K562 (cell line): ENCODE measurements at regions not wholly inside any gene's neighbourhood (a gene's known extent, or its start where the extent isn't known, plus 50 kb on each side); places are given as distances from the start of the nearest gene placed in this dataset.

Experiments used
- BCLAF1 ChIP-seq, 2 experiments: fragments of 450-650 bp in 1 of 2; IDR thresholded peaks; 2 replicates each; pipeline ENCODE4 v1.6.1; 2011 to 2017; ENCODE audit warnings: low read depth in 2 of 2, antibody characterized with exemption in 1 of 2, borderline replicate concordance in 1 of 2, low read length in 1 of 2, mild to moderate bottlenecking in 1 of 2, mixed read lengths in 1 of 2; ENCODE audit not compliant: control insufficient read depth in 1 of 2
- BHLHE40 ChIP-seq: IDR thresholded peaks from 2 replicates; pipeline ENCODE4 v1.6.1; 2011; ENCODE audit warnings: low read length, improper control_type of control experiment
- CREB3L1 ChIP-seq: fragments of 450-650 bp; IDR thresholded peaks from 2 replicates; pipeline ENCODE4 v1.6.1; 2014; ENCODE audit warnings: low read depth, mild to moderate bottlenecking, moderate library complexity, borderline replicate concordance
- NFE2L1 ChIP-seq: fragments of 450-650 bp; IDR thresholded peaks from 2 replicates; pipeline ENCODE4 v1.6.1; 2016; ENCODE audit warnings: missing genetic modification characterization, low read depth, mild to moderate bottlenecking, missing compliant biosample characterization, moderate library complexity, borderline replicate concordance
- SREBF1 ChIP-seq: fragments of 150-350 bp; IDR thresholded peaks from 2 replicates; pipeline ENCODE4 v1.6.1; 2014; ENCODE audit warnings: antibody characterized with exemption, low read depth, low read length, borderline replicate concordance
- SRSF9 ChIP-seq: fragments of 200-400 bp; formaldehyde crosslinking; IDR thresholded peaks from 2 replicates; pipeline ENCODE4 v1.6.1; 2017; ENCODE audit warnings: low read depth, low read length, borderline replicate concordance
- ZNF354B ChIP-seq: fragments of 250-450 bp; sonication (Bioruptor Pico); IDR thresholded peaks from 2 replicates; pipeline ENCODE4 v1.4.0; 2020
- ZNF512 ChIP-seq: IDR thresholded peaks from 2 replicates; pipeline ENCODE4 v1.6.1; 2016; ENCODE audit warnings: missing genetic modification characterization, missing compliant biosample characterization

- TF ChIP-seq CREB3L1 = no peak
- no peak for TF ChIP-seq NFE2L1 (tag)
- no peak for TF ChIP-seq BCLAF1 (IDR thresholded peaks at IDR 0.05; ENCODE audit: borderline replicate concordance in 1 of 2, control insufficient read depth in 1 of 2, low read depth in 2 of 2, low read length in 1 of 2)
- no peak for TF ChIP-seq SRSF9
- no peak for TF ChIP-seq ZNF354B (CRISPR knock-in tag)
- peak; percentile 60; the same call in 1 of the 2 replicates for TF ChIP-seq ZNF512 (tag)
- no peak for TF ChIP-seq SREBF1
- no peak for TF ChIP-seq BHLHE40
Measured at GRCh38 chr6:28741363-28741762, 182.4 kb downstream of the TRIM27 start (continued).
